CD4-positive, alpha-beta T cell (primary cell): ENCODE measurements at regions not wholly inside any gene's neighbourhood (a gene's known extent, or its start where the extent isn't known, plus 50 kb on each side); places are given as distances from the start of the nearest gene placed in this dataset.

Source experiments
- ATAC-seq: fragments of 200-7000 bp; cut with Tn5 transposase; one replicate; pipeline ENCODE4 v1.10.0; 2022; ENCODE audit warnings: mild to moderate bottlenecking; ENCODE audit not compliant: poor library complexity
- CTCF ChIA-PET: fragments of 350-600 bp; sonication (Branson Sonifier 250); formaldehyde crosslinking; loops from one replicate; lab custom pipeline; 2021; ENCODE audit warnings: antibody characterized with exemption, inconsistent platforms; lab: Charles Lee
- POLR2A ChIA-PET: fragments of 350-600 bp; sonication (Branson Sonifier 250); formaldehyde crosslinking; loops from one replicate; lab custom pipeline; 2021; ENCODE audit warnings: antibody characterized with exemption, inconsistent platforms; lab: Charles Lee
- DNase-seq, 14 experiments: peaks; one replicate each; pipeline ENCODE4 v3.0.0-alpha.2; 2013 to 2020; ENCODE audit warnings: mixed read lengths in 2 of 14
- H3K27ac ChIP-seq, 2 donors: one replicate each; pipeline versions ENCODE4 v1.5.1 to v1.7.0; 2013; ENCODE audit warnings: low read length in 2 of 2, low read depth in 1 of 2, mild to moderate bottlenecking in 1 of 2
- H3K27me3 ChIP-seq, 2 experiments: 1 replicate in 1 of 2; 2 replicates in 1 of 2; pipeline versions ENCODE4 v1.6.1 to v1.7.0; 2013; ENCODE audit warnings: low read length in 2 of 2, control low read depth in 1 of 2, mild to moderate bottlenecking in 1 of 2, moderate library complexity in 1 of 2; ENCODE audit not compliant: insufficient read depth in 2 of 2, control insufficient read depth in 1 of 2
- H3K36me3 ChIP-seq: one replicate; pipeline ENCODE4 v1.6.1; 2013; ENCODE audit warnings: low read length, control low read depth; ENCODE audit not compliant: insufficient read depth
- H3K4me1 ChIP-seq: one replicate; pipeline ENCODE4 v1.6.1; 2013; ENCODE audit warnings: low read length, control low read depth; ENCODE audit not compliant: insufficient read depth
- H3K4me3 ChIP-seq: one replicate; pipeline ENCODE4 v1.5.1; 2013; ENCODE audit warnings: mild to moderate bottlenecking, low read length, moderate library complexity
- H3K9me3 ChIP-seq, 2 experiments: 1 replicate in 1 of 2; 2 replicates in 1 of 2; pipeline versions ENCODE4 v1.6.1 to v1.7.0; 2013; ENCODE audit warnings: low read length in 2 of 2, mild to moderate bottlenecking in 2 of 2, control low read depth in 1 of 2, moderate library complexity in 1 of 2; ENCODE audit not compliant: control insufficient read depth in 1 of 2, insufficient read depth in 1 of 2
- H3K27ac Mint-ChIP-seq: one replicate; pipeline ENCODE4 v1.8.0; 2020; ENCODE audit warnings: mixed read lengths
- H3K27me3 Mint-ChIP-seq: one replicate; pipeline ENCODE4 v1.8.0; 2021; ENCODE audit warnings: mixed read lengths
- H3K36me3 Mint-ChIP-seq: one replicate; pipeline ENCODE4 v1.8.0; 2021; ENCODE audit warnings: low read depth, mixed read lengths
- H3K4me1 Mint-ChIP-seq: one replicate; pipeline ENCODE4 v1.8.0; 2021; ENCODE audit warnings: low read depth, mixed read lengths
- H3K4me3 Mint-ChIP-seq: one replicate; pipeline ENCODE4 v1.8.0; 2020; ENCODE audit warnings: mild to moderate bottlenecking, mixed read lengths
- H3K9me3 Mint-ChIP-seq: one replicate; pipeline ENCODE4 v1.8.0; 2020; ENCODE audit warnings: mixed read lengths
- intact Hi-C, 2 experiments: fragments of 100-400 bp; cut with DNase I in 1 of 2; cut with micrococcal nuclease in 1 of 2; formaldehyde crosslinking; loops; one replicate each; pipeline versions ENCODE4 v1.15.1 to v1.9.0; 2023 to 2025; cut with DNase I, micrococcal nuclease
- TF ChIP-seq, protein P1 (sequence below): fragments of 200-600 bp; IDR thresholded peaks from one replicate; pipeline ENCODE4 v1.8.0; 2022; ENCODE audit warnings: antibody characterized with exemption, mild to moderate bottlenecking

DNA sequence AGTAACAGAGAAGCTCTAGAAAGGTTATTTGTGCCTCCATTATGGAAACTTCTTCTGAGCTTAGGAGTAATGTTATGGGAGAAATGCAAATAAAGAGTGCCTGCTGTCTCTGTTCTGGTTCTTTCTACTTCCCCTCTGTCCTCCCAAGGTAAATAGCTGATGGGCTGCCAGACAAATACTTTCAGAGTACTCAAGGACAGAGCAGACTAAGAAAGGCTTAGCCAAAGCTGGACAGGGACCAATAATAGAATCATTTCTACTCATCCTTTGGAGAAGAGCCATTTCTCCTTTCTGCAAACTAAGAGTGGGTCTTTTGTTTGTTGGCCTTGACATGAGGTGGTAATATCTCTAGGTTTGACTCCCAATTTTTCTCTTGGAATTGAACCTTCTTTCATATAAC is 136.1 kb downstream of the MID1IP1 start:
- Mint-ChIP-seq H3K4me1 (no peaks in the 10 kb centered on the region), H3K9me3 (peaks cover 3% of the 10 kb centered on the region), H3K27me3 (no peaks in the 10 kb centered on the region), H3K36me3 (no peaks in the 10 kb centered on the region), H3K27ac (no peak overlapping the region), H3K4me3 (no peak overlapping the region)
- Histone ChIP-seq H3K36me3 (no peaks in the 10 kb centered on the region), H3K27me3 (no peaks in the 10 kb centered on the region), H3K27ac (no peak overlapping the region), H3K4me3 (no peak overlapping the region), H3K4me1 (no peaks in the 10 kb centered on the region), H3K9me3 (no peaks in the 10 kb centered on the region)
- CTCF ChIA-PET, result no interaction called here
- intact Hi-C loops, result no loop called here
- TF ChIP-seq, protein P1, sequence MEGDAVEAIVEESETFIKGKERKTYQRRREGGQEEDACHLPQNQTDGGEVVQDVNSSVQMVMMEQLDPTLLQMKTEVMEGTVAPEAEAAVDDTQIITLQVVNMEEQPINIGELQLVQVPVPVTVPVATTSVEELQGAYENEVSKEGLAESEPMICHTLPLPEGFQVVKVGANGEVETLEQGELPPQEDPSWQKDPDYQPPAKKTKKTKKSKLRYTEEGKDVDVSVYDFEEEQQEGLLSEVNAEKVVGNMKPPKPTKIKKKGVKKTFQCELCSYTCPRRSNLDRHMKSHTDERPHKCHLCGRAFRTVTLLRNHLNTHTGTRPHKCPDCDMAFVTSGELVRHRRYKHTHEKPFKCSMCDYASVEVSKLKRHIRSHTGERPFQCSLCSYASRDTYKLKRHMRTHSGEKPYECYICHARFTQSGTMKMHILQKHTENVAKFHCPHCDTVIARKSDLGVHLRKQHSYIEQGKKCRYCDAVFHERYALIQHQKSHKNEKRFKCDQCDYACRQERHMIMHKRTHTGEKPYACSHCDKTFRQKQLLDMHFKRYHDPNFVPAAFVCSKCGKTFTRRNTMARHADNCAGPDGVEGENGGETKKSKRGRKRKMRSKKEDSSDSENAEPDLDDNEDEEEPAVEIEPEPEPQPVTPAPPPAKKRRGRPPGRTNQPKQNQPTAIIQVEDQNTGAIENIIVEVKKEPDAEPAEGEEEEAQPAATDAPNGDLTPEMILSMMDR, result no peak
- ATAC-seq (no peak), DNase-seq (no peak)
- POLR2A ChIA-PET, result no interaction called here

DNA sequence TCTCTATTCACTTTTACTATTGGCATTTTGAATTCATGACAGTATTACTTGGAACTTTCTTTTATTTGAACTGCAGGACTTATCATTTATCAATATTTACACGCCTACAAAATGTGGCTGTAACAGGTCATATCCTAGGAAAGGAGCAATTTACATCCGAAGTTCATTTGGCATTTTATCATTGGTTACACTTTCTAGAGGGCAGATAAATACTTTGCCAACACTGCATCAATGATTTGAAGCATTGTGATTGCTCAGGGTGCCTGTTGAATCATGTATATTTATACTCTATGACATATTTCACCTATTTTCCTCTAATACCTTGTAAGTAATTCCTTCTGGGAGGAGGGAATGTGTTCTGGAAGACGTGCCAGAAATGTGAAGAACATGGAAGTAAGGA is 136.7 kb downstream of the MID1IP1 start:
- CTCF ChIA-PET, result no interaction called here
- Histone ChIP-seq H3K36me3 (no peaks in the 10 kb centered on the region), H3K27ac (no peak overlapping the region), H3K27me3 (no peaks in the 10 kb centered on the region), H3K9me3 (no peaks in the 10 kb centered on the region), H3K4me1 (no peaks in the 10 kb centered on the region), H3K4me3 (no peak overlapping the region)
- Mint-ChIP-seq H3K27me3 (no peaks in the 10 kb centered on the region), H3K27ac (no peak overlapping the region), H3K9me3 (peaks cover 3% of the 10 kb centered on the region), H3K36me3 (no peaks in the 10 kb centered on the region), H3K4me1 (no peaks in the 10 kb centered on the region), H3K4me3 (no peak overlapping the region)
- TF ChIP-seq, protein P1, result no peak
- DNase-seq (no peak), ATAC-seq (no peak)
- POLR2A ChIA-PET, result no interaction called here
- intact Hi-C loops, result no loop called here

DNA sequence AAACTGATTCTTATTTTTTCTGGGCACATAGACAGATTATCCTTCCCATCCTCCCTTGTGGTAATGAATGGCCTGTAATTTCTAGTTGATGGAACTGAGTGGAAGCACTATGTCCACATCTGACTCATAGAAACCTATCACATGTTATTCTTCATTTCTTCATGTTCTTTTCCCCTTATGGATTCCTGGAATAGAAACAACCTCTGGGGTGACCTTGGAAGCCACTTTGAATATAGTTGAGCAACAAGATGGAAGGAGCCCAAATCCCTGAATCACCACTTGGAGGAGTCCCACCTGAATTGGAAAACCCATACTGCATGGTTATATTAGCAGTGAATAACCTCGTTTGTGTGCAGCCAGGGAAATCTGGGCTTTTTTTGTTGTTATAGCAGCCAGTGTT is 137.8 kb downstream of the MID1IP1 start:
- intact Hi-C loops, result no loop called here
- Mint-ChIP-seq H3K27me3 (no peaks in the 10 kb centered on the region), H3K4me3 (no peak overlapping the region), H3K4me1 (no peaks in the 10 kb centered on the region), H3K36me3 (no peaks in the 10 kb centered on the region), H3K9me3 (peaks cover 3% of the 10 kb centered on the region), H3K27ac (no peak overlapping the region)
- TF ChIP-seq, protein P1, result no peak
- Histone ChIP-seq H3K27ac (no peak overlapping the region), H3K9me3 (no peaks in the 10 kb centered on the region), H3K27me3 (no peaks in the 10 kb centered on the region), H3K36me3 (no peaks in the 10 kb centered on the region), H3K4me1 (no peaks in the 10 kb centered on the region), H3K4me3 (no peak overlapping the region)
- CTCF ChIA-PET, result no interaction called here
- DNase-seq (no peak), ATAC-seq (no peak)
- POLR2A ChIA-PET, result no interaction called here
